GM23338 (cell line): ENCODE measurements at regions not wholly inside any gene's neighbourhood (a gene's known extent, or its start where the extent isn't known, plus 50 kb on each side); places are given as distances from the start of the nearest gene placed in this dataset.

ENCODE experiments used
- CREB1 ChIP-seq: fragments of 250-450 bp; sonication (Bioruptor Pico); IDR thresholded peaks from 2 replicates; pipeline ENCODE4 v1.5.0; 2020; ENCODE audit warnings: low read depth, mild to moderate bottlenecking, moderate library complexity
- CTCF ChIP-seq, 2 experiments: fragments of 200-600 bp in 1 of 2; sonication (generic) in 1 of 2; conservative IDR thresholded peaks; 2 replicates each; pipeline versions ENCODE4 v1.5.1 to v1.6.1; 2016 to 2017; ENCODE audit warnings: antibody characterized with exemption in 2 of 2, low read depth in 2 of 2, mild to moderate bottlenecking in 2 of 2, moderate library complexity in 1 of 2
- ETS1 ChIP-seq: IDR thresholded peaks from 2 replicates; pipeline ENCODE4 v1.6.1; 2016; ENCODE audit warnings: antibody characterized with exemption
- EZH2phosphoT487 ChIP-seq: fragments of 200-600 bp; sonication (generic); IDR thresholded peaks from one replicate; pipeline ENCODE4 v1.8.1; 2018; ENCODE audit warnings: antibody characterized with exemption; ENCODE audit not compliant: unreplicated experiment
- JUNB ChIP-seq: IDR thresholded peaks from one replicate; pipeline ENCODE4 v1.6.1; 2016; ENCODE audit warnings: antibody characterized with exemption; ENCODE audit not compliant: unreplicated experiment
- NANOG ChIP-seq: IDR thresholded peaks from 2 replicates; pipeline ENCODE4 v1.6.1; 2016; ENCODE audit warnings: antibody characterized with exemption, borderline replicate concordance
- POLR2AphosphoS5 ChIP-seq: IDR thresholded peaks from 2 replicates; pipeline ENCODE4 v1.6.1; 2016; ENCODE audit warnings: antibody characterized with exemption, low read depth
- STAT1 ChIP-seq: IDR thresholded peaks from one replicate; pipeline ENCODE4 v1.6.1; 2016; ENCODE audit warnings: antibody characterized with exemption; ENCODE audit not compliant: unreplicated experiment
- ZNF331 ChIP-seq: fragments of 250-450 bp; sonication (Bioruptor Pico); IDR thresholded peaks from 2 replicates; pipeline ENCODE4 v1.5.0; 2020; ENCODE audit warnings: low read depth, mild to moderate bottlenecking, moderate library complexity
- ZNF462 ChIP-seq: fragments of 250-450 bp; sonication (Bioruptor Pico); IDR thresholded peaks from 2 replicates; pipeline ENCODE4 v1.5.0; 2020; ENCODE audit warnings: mild to moderate bottlenecking, moderate library complexity
- TF ChIP-seq, protein P1 (sequence below): IDR thresholded peaks from one replicate; pipeline ENCODE4 v1.6.1; 2018; ENCODE audit warnings: antibody characterized with exemption; ENCODE audit not compliant: unreplicated experiment

DNA sequence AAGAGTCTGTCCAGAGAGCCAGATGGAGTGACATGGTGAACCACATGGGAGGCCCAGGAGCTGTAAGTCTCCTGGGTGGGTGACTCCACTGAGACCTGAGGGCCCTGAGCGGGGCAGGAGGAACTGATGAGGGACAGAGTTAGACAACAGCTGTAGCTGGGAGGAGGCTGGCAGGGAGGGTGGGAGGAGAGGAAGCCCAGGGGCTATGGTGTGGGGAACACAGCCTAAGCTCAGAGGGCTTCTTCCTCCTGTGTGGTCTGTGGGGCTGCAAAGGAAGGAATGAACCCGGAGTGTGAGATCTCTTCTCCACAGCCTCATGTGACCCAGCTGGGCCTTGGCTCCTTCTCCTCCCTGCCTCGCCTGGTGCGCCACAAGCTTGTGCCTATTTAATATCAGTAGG lies 395.6 kb upstream of the HS6ST1 start (continued):
- TF ChIP-seq ZNF462 (CRISPR knock-in tag) (no peak), JUNB (no peak), CTCF (conservative IDR thresholded peaks at IDR 0.05; ENCODE audit: low read depth in 2 of 2) (no peak), STAT1 (no peak), POLR2AphosphoS5 (no peak), ETS1 (no peak), CREB1 (CRISPR knock-in tag) (no peak), NANOG (no peak), EZH2phosphoT487 (no peak), ZNF331 (CRISPR knock-in tag) (no peak)
- TF ChIP-seq, protein P1, sequence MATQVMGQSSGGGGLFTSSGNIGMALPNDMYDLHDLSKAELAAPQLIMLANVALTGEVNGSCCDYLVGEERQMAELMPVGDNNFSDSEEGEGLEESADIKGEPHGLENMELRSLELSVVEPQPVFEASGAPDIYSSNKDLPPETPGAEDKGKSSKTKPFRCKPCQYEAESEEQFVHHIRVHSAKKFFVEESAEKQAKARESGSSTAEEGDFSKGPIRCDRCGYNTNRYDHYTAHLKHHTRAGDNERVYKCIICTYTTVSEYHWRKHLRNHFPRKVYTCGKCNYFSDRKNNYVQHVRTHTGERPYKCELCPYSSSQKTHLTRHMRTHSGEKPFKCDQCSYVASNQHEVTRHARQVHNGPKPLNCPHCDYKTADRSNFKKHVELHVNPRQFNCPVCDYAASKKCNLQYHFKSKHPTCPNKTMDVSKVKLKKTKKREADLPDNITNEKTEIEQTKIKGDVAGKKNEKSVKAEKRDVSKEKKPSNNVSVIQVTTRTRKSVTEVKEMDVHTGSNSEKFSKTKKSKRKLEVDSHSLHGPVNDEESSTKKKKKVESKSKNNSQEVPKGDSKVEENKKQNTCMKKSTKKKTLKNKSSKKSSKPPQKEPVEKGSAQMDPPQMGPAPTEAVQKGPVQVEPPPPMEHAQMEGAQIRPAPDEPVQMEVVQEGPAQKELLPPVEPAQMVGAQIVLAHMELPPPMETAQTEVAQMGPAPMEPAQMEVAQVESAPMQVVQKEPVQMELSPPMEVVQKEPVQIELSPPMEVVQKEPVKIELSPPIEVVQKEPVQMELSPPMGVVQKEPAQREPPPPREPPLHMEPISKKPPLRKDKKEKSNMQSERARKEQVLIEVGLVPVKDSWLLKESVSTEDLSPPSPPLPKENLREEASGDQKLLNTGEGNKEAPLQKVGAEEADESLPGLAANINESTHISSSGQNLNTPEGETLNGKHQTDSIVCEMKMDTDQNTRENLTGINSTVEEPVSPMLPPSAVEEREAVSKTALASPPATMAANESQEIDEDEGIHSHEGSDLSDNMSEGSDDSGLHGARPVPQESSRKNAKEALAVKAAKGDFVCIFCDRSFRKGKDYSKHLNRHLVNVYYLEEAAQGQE, result no peak
